HG02610 (cell line): ENCODE measurements at regions not wholly inside any gene's neighbourhood (a gene's known extent, or its start where the extent isn't known, plus 50 kb on each side); places are given as distances from the start of the nearest gene placed in this dataset.

Experiments
- ATAC-seq: cut with Tn5 transposase; IDR thresholded peaks from one replicate; pipeline ENCODE4 v1.9.1; 2021; ENCODE audit warnings: mild to moderate bottlenecking, moderate library complexity; ENCODE audit not compliant: unreplicated experiment

- ATAC-seq = no peak
These were observed 122.8 kb upstream of the MAP3K1 start for GRCh38 chr5:56692359-56693219.

GRCh38 chr5:56688402-56688801, 126.9 kb upstream of the MAP3K1 start:
- ATAC-seq = no peak

- peak; percentile 50 for ATAC-seq
These were observed 128.8 kb upstream of the MAP3K1 start for GRCh38 chr5:56686337-56687195.

GRCh38 chr5:56685503-56686217, 129.7 kb upstream of the MAP3K1 start:
- peak; percentile 28 for ATAC-seq

GRCh38 chr5:56684159-56684558, 131.2 kb upstream of the MAP3K1 start:
- ATAC-seq = no peak

GRCh38 chr5:56683733-56684132, 131.6 kb upstream of the MAP3K1 start:
- no peak for ATAC-seq

- no peak for ATAC-seq
These were observed 132.1 kb upstream of the MAP3K1 start for GRCh38 chr5:56683281-56683680.

GRCh38 chr5:56681346-56681745, 134.0 kb upstream of the MAP3K1 start:
- ATAC-seq = no peak

GRCh38 chr5:56680731-56681130, 134.6 kb upstream of the MAP3K1 start:
- ATAC-seq = no peak

- no peak for ATAC-seq
These were observed 137.6 kb upstream of the MAP3K1 start for GRCh38 chr5:56677690-56678305.

- ATAC-seq = peak; percentile 84
These were observed 139.1 kb upstream of the MAP3K1 start for GRCh38 chr5:56676091-56676768.

GRCh38 chr5:56674441-56674840, 140.9 kb upstream of the MAP3K1 start:
- no peak for ATAC-seq

- no peak for ATAC-seq
These were observed 142.2 kb upstream of the MAP3K1 start for GRCh38 chr5:56673171-56673570.

GRCh38 chr5:56671571-56671970, 143.8 kb upstream of the MAP3K1 start:
- ATAC-seq = no peak

GRCh38 chr5:56670916-56671315, 144.4 kb upstream of the MAP3K1 start:
- no peak for ATAC-seq

GRCh38 chr5:56669534-56670483, 145.5 kb upstream of the MAP3K1 start:
- ATAC-seq = peak; percentile 98

GRCh38 chr5:56668996-56669395, 146.4 kb upstream of the MAP3K1 start:
- no peak for ATAC-seq

- no peak for ATAC-seq
These were observed 147.7 kb upstream of the MAP3K1 start for GRCh38 chr5:56667692-56668091.

- ATAC-seq = no peak
These were observed 148.4 kb upstream of the MAP3K1 start for GRCh38 chr5:56666901-56667300.
